Fibroblast of peridontal ligament (primary cell): ENCODE measurements at regions not wholly inside any gene's neighbourhood (a gene's known extent, or its start where the extent isn't known, plus 50 kb on each side); places are given as distances from the start of the nearest gene placed in this dataset.

Experiments
- DNase-seq: peaks from one replicate; pipeline ENCODE4 v3.0.0-alpha.2; 2010; ENCODE audit errors: extremely low read depth

DNA sequence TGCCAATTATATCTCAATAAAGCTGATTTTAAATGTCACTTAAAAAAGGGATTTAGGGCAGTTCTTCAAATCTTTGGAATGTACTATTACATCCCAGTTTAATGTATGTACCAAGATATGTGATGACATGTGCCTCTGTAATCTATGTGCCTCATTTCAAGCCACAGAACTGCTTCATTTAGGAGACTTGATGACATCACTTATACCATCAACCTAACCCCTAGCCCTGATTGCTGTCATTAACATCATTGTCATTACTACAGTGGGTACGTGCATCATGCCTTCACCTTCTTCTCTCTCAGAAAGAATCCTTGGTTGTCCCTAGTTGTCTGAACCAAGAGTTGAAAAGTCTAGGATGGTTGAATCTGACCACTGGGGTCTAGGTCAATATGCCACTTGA lies 134.3 kb upstream of the RAB11FIP2 start:
- no peak for DNase-seq

DNA sequence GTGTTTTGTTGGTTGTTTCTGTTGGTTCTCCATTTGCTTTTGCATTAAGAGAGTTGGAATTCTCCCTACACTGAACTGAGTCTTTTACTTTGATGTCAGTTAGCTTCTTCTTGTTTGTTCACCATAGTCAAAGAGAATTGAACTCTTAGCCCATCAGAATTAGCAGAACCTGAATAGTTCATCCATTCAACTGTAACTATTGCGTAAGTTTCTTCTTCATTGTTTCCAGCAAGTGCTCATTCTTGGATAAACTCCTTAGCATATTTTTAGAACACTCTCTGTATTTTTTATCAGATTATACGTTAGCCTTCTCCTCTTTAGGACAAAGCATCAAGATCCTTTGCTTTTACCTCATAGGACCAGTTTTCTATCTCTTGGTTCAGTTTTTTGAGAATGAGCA lies 128.4 kb upstream of the RAB11FIP2 start:
- DNase-seq = no peak

DNA sequence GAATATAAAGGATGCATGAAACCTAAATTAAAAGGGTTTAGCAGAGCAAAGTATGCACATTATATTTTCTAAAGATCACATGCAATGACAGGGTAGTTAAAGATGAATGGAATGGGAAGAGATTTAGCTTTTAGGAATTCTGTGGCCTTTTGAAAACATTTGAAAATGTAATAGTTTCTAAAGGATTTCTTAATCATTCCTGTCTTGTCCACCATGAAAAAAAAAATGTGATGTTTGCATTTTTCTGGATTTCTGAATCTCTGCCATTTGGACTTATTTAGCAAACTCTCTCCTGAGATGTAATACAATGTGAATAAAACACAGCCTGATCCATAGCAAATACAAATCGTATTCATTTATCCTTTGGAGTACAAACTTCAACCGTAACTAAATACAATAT lies 126.6 kb upstream of the RAB11FIP2 start:
- no peak for DNase-seq

DNA sequence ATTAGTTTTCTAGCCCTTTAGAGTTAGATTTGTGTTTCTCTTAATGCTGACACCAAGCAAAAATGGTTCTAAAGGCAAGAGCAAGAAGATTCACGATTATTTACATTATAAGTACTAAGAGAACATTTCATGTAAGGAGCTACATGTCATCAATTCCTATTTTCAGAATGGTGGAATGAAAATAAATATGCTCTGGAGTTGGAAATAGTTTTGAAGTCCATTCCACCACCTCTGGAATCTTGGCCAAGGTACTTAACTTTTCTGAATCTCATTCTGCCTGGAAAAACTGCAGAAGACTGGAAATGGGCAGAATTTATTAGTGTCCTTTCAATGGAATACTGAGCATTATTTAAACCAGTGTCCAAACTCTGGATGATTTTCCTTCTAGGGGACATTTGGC lies 125.1 kb upstream of the RAB11FIP2 start:
- DNase-seq = no peak

DNA sequence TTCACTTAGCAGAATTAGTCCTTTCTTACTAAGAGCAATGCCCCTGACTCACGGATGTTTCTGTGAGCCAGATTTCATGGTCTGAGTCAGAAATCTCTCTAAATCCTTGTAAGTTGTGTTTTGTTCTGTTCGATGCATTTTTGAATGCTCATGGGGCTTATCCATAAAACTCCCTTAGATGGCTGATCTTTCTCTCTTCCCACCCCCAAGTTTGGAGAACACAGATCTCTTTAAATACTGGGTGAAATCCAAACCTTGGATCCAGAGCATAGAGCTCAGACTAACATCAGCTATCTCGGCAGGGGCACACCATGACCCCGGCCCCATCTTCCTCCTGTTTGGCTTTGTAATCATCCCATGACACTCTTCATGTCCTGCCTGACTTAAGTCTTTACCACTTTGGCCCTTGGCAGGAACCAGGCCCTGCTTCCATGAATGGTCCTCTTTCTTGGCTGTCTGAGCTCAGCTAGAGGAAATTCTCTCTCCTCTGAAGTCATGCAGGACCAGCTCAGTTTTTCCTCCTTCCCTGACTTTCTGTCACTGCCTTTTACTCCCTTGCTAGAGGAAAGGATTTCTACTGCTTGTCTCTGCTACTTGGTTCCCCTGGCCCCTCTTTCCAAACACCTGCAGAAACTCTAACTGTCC lies 120.4 kb upstream of the RAB11FIP2 start:
- no peak for DNase-seq

DNA sequence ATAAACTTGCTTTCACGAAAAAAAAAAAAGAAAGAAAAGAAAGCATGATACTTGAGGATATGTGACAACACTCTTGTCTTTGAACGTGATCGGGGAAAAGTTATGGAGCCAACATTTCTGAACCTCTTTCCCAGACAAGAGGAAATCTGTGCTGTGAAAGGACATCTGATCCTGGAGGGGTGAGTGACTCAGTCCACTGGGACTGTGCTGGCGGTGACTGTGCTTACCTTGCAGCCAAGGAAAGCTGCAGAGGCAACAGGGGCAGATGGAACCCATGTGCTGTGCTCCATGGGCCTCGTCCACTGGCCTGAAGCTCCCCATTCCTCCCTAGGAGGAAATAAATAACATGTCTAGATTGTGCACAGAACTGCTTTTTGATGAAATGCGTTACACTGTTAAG lies 116.5 kb upstream of the RAB11FIP2 start:
- DNase-seq = no peak

DNA sequence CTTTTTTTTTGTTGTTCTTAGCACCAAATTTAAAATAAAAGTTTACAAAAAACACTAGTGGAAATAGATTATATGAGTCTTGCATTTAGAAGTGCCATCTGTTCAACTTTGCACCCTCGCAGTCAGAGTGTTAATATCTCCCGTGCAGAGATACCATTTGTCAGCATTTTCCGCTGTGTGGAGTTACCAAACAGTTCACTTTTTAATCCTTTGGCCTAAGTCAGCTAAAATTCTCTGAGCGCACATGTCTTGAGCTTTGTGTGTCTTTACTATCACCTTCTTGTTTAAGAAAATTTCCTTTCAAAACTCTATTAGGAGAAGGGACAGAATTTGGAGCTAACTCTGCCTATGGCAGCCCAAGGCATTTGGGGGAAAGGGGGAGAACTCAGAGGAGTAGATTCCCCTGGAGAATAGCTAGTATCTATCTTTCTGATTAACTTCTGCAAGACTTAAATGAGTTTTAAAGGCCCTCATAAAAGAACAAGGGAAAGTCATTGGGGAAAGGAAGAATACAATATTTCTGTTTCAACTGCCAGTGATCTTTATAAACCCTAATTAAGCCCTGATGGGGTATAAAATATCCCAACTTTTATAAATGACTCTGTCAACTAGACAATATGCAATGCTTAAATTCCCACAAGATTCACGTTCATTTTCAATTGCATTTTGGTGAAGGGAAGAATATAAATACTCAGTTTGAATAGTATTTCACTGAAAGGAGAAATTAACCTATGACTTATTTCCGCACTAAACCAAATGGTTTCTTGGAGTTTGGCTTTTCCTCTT lies 114.9 kb upstream of the RAB11FIP2 start:
- DNase-seq = no peak

DNA sequence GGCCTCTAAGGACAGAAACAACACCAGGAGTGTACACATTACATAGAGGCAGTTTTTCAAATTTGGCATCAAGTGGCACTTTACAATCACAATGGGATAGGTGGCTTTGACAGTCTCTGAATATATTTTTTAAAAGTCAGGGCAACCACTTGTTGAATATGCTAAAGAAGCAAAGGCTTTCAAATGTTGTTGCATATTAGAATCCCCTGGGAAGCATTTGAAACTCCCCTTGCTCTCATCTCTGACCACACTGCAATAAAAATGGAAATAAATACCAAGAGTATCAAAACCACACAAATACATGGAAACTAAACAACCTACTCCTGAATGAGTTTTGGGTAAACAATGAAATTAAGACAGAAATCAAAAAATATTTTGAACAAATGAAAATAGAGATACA lies 106.5 kb upstream of the RAB11FIP2 start:
- DNase-seq = no peak

DNA sequence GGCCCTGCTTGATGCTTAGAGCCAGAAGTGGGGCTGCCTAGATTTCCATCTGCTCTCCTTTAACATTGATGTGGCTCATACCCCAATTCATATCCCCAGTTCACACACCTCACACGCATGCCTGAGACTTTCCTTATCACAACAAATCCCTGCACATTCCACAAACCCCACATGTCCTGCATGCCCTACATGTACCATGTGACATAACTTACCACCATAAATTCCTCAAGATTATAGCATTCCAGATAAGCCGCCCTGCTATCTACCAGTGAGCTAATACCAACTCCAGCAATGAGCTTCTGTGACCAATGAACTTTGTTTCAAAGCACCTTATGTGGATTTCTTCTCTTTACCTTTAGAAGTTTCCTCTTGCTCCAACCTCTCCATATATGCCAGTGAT lies 104.7 kb upstream of the RAB11FIP2 start:
- DNase-seq = no peak

DNA sequence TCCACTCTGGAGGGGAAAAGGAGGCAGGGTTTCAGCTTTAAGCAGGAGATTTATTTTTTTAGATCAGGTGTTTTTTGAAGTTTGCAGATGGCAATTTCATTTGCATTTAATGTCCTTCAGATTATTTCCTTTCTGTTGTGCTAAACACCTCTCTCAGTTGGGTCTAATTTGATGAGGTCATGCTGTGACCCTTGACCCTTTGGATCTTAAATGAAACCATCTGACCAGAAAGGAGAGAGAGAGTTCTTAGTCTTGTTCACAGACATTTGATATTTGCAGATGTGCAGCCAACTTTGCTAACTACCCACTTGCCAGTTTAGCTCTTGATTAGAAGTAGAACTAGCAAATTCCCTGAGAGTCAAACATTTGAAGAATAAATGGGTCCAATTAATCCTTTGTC lies 101.5 kb upstream of the RAB11FIP2 start:
- no peak for DNase-seq

DNA sequence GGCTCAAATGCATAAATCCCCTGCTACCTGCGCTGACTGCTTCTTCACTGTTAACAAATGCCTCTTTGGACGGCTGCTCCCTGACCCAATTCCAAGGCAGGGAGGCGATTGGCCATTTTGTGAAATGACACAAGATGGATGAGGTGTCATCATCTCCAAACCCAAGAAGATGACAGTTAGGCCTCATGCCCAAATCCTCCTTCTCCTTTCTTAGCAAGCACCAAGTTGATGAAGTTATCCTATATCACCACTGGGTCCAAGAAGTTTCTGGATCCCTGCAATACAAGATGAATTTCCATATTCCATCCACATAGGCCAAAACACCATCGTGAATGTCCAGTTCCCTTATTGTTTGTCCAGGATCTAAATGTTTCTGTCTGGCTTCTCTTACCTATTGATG lies 98.5 kb upstream of the RAB11FIP2 start:
- DNase-seq = no peak

DNA sequence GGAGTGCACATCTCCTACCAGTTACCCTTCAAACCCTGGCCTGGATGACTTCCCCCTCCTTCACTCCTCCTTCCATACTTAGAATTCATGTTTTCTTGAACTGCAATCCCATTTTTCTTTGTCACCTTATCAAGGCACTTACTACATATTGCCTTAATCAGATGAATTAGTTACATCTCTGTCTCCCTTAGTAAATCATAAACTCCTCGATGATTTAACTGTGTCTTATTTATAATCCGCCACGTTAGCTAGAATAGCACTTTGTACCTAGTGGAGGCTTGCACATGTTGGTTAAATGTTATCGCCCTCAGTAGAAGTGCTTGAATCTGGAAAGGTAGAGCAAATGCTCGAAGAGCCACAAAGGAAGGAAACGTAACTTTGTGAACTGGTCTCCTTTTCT lies 94.7 kb upstream of the RAB11FIP2 start:
- no peak for DNase-seq

DNA sequence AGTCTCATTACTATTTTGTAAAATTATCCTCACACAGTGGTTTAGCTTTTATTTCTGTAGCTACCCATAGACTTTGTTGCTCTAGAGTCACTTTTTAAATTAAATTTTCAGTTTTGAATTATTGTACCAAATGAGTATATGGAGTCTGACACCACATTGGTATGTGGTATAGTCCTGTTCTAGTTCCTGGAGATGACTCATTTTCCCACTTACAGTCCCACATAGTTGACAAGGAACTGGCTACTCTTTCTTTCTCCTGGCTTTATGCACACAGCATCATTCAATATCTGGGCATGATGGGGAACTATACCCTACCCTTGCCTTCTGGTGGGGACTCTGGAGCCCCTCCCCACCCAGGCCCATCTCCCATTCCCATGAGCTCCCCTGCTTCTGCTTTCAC lies 92.6 kb upstream of the RAB11FIP2 start:
- no peak for DNase-seq

DNA sequence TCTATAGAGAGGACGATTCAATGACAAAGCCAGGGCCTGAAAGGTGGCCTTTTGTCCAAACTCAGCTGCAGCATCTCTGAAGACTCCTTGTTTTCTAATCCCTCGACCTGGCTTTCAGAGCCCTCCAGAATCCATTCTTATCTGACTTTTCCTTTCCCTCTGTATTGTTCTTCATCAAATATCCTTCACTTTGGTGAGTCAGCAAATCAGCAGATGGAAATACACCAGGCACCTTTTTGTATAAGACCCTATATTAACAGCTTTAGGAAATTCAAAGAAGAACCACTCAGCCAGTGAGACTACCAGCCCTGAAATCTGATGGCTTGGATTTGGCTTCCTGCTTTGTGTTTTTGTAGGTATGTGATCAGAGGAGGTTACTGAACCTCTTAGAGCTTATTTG lies 81.9 kb upstream of the RAB11FIP2 start:
- DNase-seq = no peak

DNA sequence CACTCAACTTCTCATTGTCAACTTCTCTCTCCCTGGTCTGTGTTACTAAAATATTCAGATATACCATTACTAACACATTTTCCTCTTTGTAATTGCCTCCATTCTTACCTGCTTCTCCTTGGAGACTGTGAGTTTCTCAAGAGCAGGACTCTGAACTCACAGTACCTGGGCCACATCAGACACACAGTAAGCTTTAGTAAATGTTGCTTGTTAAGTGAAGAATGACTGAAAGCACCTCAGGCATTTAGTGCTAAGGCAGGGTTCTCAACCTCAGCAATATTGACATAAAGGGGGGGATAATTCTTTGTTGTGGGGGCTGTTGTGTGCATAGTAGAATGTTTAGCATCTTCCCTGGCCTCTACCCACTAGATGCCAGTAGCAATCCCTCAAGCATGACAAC lies 72.0 kb upstream of the RAB11FIP2 start:
- no peak for DNase-seq

DNA sequence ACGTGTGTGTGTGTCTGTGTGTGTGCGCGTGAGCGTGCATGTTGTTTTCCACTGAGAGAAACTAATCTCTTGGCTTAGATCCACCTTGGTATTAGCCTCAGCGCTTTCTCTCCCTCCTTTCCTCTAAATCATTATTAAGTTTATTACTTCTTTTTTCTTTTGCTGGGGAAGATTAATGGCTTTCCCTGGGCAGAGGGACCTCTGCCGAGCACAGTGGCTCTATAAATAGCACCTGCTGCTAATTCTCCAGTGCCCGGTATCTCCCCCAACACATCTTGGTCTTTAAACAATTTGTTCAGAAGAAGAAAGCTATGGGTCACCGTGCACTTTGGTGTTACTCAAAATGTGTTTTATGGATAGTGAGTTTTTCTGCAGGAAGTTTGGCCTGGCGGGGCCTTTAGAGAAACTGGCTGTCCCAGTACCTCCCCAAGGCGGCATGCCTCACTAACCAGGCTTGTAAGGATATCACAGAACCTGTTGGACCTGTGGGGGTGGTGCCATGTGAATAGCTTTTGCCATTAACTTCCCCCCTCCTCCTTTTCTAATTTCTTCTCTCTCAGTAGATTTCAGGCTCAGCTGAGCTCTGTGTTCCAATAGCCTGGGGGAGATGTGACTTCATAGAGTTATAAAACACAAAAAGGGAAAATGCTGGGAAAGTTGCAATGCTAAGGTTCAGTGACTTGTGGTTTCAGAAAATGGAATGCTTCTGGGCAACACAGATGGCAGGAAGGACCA lies 70.1 kb upstream of the RAB11FIP2 start:
- DNase-seq = no peak

DNA sequence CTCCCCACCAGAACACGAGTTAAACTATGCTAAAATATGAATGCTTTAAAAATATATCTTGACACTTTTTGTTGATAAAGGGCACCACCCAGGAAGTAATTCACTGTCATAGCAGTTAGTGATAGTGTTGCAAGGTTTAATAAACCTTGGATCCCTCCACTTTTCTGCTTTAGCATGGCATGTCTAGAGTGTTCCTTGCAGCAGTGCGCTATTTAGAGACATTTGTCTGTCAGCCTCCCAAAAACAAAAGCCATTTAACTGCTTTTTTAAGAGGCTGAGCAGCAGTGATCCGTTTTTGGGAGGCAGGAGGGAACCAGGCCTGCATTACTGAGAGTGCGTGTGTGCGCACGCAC lies 69.6 kb upstream of the RAB11FIP2 start:
- no peak for DNase-seq

DNA sequence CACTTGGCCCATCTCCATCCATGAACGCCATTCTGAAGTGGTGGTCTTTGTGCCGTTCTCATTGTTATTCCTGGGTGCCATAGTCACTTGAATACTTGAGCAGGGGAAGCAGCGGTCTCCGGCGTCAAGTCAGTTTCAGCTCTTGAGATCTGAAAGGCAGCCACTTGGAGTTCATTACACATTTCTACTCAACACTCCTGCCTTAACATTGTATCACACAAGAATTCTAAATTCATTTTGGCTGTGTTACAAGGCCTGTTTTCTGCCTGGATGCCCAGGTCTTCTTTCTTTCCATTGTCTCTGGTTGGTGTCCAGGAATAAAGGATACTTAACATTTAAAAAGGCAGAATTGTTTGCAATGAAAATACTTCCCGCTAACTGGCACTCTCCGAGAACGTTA lies 69.0 kb upstream of the RAB11FIP2 start:
- no peak for DNase-seq

DNA sequence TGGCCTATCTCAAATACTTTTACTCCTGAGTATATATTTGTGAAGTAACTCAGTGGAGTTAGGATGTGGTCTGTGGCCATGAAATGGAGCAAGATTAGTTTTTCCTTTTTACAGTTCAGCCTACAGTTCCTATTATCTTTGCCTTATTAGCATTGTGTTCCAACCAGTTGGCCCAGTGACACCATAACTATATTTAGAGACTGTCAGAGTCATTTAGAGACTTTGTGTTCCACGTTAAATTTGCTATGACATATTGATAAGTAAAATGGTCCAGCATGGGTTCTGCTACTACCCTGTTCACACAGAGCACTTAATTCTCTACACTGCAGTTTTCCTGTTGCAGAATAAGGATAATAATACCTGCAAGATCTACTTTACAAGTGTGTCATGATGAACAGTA lies 68.3 kb upstream of the RAB11FIP2 start:
- no peak for DNase-seq

DNA sequence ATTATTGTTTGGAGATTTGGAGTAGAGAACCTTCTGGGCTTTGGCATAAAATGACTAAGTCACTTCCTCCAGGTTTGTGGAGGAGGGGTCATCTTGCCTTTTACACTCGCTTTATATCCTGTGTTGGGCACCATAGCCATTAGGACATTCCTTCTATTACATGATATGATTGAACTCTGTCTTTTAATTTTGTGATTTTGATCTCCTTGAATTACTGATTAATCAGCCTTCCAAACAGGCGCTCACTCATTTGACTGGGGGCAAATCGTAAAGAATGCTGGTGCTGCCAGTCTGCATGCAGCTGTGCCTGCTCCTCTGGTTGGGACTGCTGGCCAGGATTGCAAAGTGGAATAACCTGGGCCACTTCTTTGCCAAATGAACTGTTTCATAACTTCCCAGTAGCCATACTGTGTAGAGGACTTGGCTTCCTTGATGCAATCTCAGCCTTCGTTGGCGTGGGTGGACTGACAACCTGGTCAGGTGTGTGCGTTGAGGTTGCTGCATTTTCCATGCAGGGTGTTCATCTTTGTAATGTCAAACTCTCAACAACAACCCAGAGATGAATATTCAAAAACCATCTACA lies 65.9 kb upstream of the RAB11FIP2 start:
- no peak for DNase-seq

DNA sequence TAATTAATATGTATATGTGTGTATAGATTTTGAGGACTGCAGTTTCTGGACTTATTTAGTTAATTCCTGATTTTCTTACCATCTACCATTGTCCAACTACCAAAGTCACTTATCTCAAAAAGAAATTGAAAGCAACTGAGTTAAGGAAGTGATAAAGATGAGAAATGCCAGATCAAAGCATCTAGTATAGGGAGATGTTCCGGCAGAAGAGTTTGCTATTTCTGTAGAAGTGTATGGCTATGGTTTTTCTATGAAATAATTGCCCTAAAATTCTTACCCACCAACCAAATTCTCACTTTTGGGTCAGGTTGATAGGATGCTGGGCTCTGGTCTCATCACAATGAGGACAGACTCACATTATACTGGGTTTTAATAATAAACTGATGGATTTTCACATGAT lies 64.0 kb upstream of the RAB11FIP2 start:
- no peak for DNase-seq

DNA sequence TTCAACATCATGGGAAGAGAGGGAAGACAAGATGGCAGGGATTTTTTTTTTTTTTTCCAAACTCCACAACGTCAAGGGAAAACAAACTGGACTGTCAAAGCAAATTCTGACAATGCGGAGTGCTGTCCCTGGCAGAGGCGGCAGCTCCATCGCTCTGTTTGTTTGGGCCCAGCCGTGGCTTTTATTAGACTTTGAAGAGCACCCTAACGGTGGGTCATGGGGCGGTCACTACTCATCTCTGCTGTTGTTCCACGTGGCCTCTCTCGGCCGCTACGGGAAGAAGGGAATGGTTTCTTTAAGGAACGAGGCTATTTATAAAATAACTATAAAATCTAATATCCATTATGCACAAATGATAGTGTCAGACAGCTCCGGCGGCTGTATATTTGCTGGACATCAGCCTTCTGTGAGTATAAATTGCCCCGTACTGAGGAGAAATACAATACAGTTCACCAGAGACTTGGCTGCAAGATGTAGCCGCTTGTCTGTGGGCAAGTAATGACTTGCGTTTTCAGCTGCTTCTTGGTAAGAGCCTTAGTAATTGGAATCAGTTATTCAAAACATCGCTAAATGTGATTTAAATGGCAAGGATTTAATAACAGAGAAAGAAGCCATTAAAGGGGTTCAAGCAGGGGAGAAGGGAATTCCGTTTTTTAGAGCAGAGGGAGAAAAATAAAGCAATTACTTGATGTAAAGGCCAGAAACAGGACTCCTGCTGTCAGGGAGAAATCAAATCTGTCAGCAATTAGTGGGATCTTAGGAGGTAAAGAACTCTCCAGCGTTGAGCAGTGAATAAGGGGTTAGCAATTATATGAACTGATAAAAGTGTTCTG lies 61.7 kb upstream of the RAB11FIP2 start:
- peak; percentile 41 for DNase-seq
